GM12878 (cell line): ENCODE measurements at regions not wholly inside any gene's neighbourhood (a gene's known extent, or its start where the extent isn't known, plus 50 kb on each side); places are given as distances from the start of the nearest gene placed in this dataset.

ENCODE experiments used
- ATAC-seq: fragments of 200-7000 bp; cut with Tn5 transposase; 3 replicates; pipeline ENCODE4 v1.9.1; 2020; ENCODE audit warnings: mild to moderate bottlenecking, moderate library complexity
- BruUV-seq: library from RNA; stranded (reverse); fragments of 400-500 nt; replicated peaks from 2 replicates; lab custom pipeline; 2021; lab: Mats Ljungman, UMichigan
- CTCF ChIA-PET: fragments of 300-600 bp; sonication (Branson Sonifier 250); formaldehyde crosslinking; extraction: SDS; loops from one replicate; lab custom pipeline; 2021; ENCODE audit warnings: inconsistent platforms; lab: Yijun Ruan, JAX
- POLR2A ChIA-PET: fragments of 350-600 bp; formaldehyde crosslinking; extraction: SDS; loops from one replicate; lab custom pipeline; 2021; ENCODE audit warnings: inconsistent platforms; lab: Charles Lee
- RAD21 ChIA-PET: fragments of 300-600 bp; sonication (Branson Sonifier 250); formaldehyde crosslinking; loops from one replicate; lab custom pipeline; 2023; ENCODE audit warnings: antibody characterized with exemption; ENCODE audit not compliant: unreplicated experiment; lab: Charles Lee
- SMC1A ChIA-PET: fragments of 300-600 bp; sonication (Branson Sonifier 250); formaldehyde crosslinking; loops from one replicate; lab custom pipeline; 2023; ENCODE audit not compliant: unreplicated experiment, uncharacterized antibody; lab: Charles Lee
- DNase-seq: peaks from one replicate; pipeline ENCODE4 v3.0.0-alpha.2; 2011; ENCODE audit warnings: low read depth, low spot score
- FAIRE-seq: peaks from 3 replicates; lab custom pipeline; 2011; peaks lifted over from hg19 to GRCh38; lab: Jason Lieb, UNC
- H2AFZ ChIP-seq: 2 replicates; pipeline ENCODE4 v1.6.0; 2011; ENCODE audit warnings: low read depth, low read length, control low read depth; ENCODE audit not compliant: control insufficient read depth
- H3K27ac ChIP-seq: 2 replicates; pipeline ENCODE4 v1.5.1; 2011; ENCODE audit warnings: control low read depth; ENCODE audit not compliant: control insufficient read depth, insufficient read depth
- H3K27me3 ChIP-seq, 2 experiments: replicated peaks in 1 of 2; 2 replicates each; pipeline versions ENCODE4 v1.6.0 to v1.6.1; 2011; ENCODE audit warnings: low read length in 1 of 2; ENCODE audit not compliant: control insufficient read depth in 2 of 2, insufficient read depth in 2 of 2
- H3K36me3 ChIP-seq, 2 experiments: 2 replicates each; pipeline ENCODE4 v1.5.1; 2011; ENCODE audit warnings: low read length in 1 of 2; ENCODE audit not compliant: control insufficient read depth in 2 of 2, insufficient read depth in 2 of 2
- H3K4me1 ChIP-seq: 2 replicates; pipeline ENCODE4 v1.6.1; 2011; ENCODE audit warnings: mild to moderate bottlenecking, low read length, moderate library complexity, mixed read lengths; ENCODE audit not compliant: control insufficient read depth, insufficient read depth
- H3K4me2 ChIP-seq: 2 replicates; pipeline ENCODE4 v1.6.0; 2011; ENCODE audit warnings: control low read depth; ENCODE audit not compliant: control insufficient read depth, insufficient read depth
- H3K4me3 ChIP-seq: fragments of 200-600 bp; sonication (generic); 2 replicates; pipeline ENCODE4 v1.5.1; 2016
- H3K79me2 ChIP-seq: 2 replicates; pipeline ENCODE4 v1.6.0; 2011; ENCODE audit warnings: low read length; ENCODE audit not compliant: control insufficient read depth, insufficient read depth
- H3K9ac ChIP-seq: 2 replicates; pipeline ENCODE4 v1.8.0; 2011; ENCODE audit warnings: low read length, control low read depth, mixed read lengths; ENCODE audit not compliant: control insufficient read depth, insufficient read depth
- H3K9me3 ChIP-seq: replicated peaks from 3 replicates; pipeline ENCODE4 v1.5.1; 2011; ENCODE audit warnings: mild to moderate bottlenecking, low read length; ENCODE audit not compliant: control insufficient read depth, insufficient read depth
- H4K20me1 ChIP-seq: 2 replicates; pipeline ENCODE4 v1.6.0; 2011; ENCODE audit not compliant: control insufficient read depth, insufficient read depth
- CUX1 ChIP-seq: IDR thresholded peaks from 2 replicates; pipeline ENCODE4 v1.6.1; 2012; ENCODE audit warnings: improper control_type of control experiment, low read depth, low read length; ENCODE audit not compliant: insufficient replicate concordance
- IKZF2 ChIP-seq, 2 experiments: fragments of 450-650 bp; IDR thresholded peaks; 2 replicates each; pipeline ENCODE4 v1.6.1; 2017; ENCODE audit warnings: mild to moderate bottlenecking in 2 of 2, moderate library complexity in 2 of 2
- IRF4 ChIP-seq: IDR thresholded peaks from 2 replicates; pipeline ENCODE4 v1.6.1; 2011; ENCODE audit warnings: low read depth, low read length
- NFYB ChIP-seq: IDR thresholded peaks from 2 replicates; pipeline ENCODE4 v1.6.1; 2011; ENCODE audit warnings: low read depth, mild to moderate bottlenecking, low read length, improper control_type of control experiment, moderate library complexity; ENCODE audit not compliant: insufficient read depth
- POLR2AphosphoS2 ChIP-seq: IDR thresholded peaks from 2 replicates; pipeline ENCODE4 v1.6.1; 2011; ENCODE audit warnings: low read depth, mild to moderate bottlenecking, low read length, improper control_type of control experiment, moderate library complexity
- RAD51 ChIP-seq: fragments of 450-650 bp; IDR thresholded peaks from 2 replicates; pipeline ENCODE4 v1.6.1; 2016; ENCODE audit warnings: moderate library complexity, mild to moderate bottlenecking, inconsistent platforms
- SP1 ChIP-seq: IDR thresholded peaks from one replicate; pipeline ENCODE4 v1.6.1; 2011; ENCODE audit warnings: low read depth, low read length
- USF1 ChIP-seq: IDR thresholded peaks from 2 replicates; pipeline ENCODE4 v1.6.1; 2011; ENCODE audit warnings: borderline replicate concordance, low read depth, mild to moderate bottlenecking, moderate library complexity, mixed read lengths, low read length; ENCODE audit not compliant: insufficient read depth; ENCODE audit errors: extremely low read length
- ZBTB11 ChIP-seq: fragments of 450-650 bp; formaldehyde crosslinking; IDR thresholded peaks from 2 replicates; pipeline ENCODE4 v1.5.0; 2022; ENCODE audit warnings: mild to moderate bottlenecking, missing genetic modification characterization
- WGBS: methylation state at CpG from one replicate; pipeline ENCODE4 v1.1.6; 2016; ENCODE audit warnings: low lambda C conversion rate; ENCODE audit not compliant: insufficient replicate concordance, insufficient coverage; ENCODE audit errors: missing lambda C conversion rate; 5-methylcytosine and 5-hydroxymethylcytosine counted together
- in situ Hi-C: fragments of 300-500 bp; cut with MboI; formaldehyde crosslinking; loops from 9 replicates; pipeline ENCODE4 v1.14.3; 2018; ENCODE audit warnings: mixed read lengths
- intact Hi-C: fragments of 100-400 bp; cut with micrococcal nuclease; formaldehyde crosslinking; loops from one replicate; pipeline ENCODE4 v1.14.2; 2022; ENCODE audit not compliant: unreplicated experiment

GRCh38 chr1:187415065-187415464 lies 586.3 kb downstream of the PLA2G4A start (continued):
- TF ChIP-seq ZBTB11 (CRISPR knock-in tag) (no peak), POLR2AphosphoS2 (no peak), IKZF2 (IDR thresholded peaks at IDR 0.05) (no peak), RAD51 (no peak)

- H3K36me3 ChIP-seq, result no peaks in the 10 kb centered on the region
- DNase-seq, result no peak
- in situ Hi-C loops, result no loop called here
- FAIRE-seq, result no peak
- BruUV-seq, result no TSS peak
- SMC1A ChIA-PET, result no interaction called here
- peak; percentile 90 for TF ChIP-seq NFYB
- no peak for TF ChIP-seq IRF4
- no peak for TF ChIP-seq CUX1
- TF ChIP-seq SP1, result no peak
- peak; percentile 43 for TF ChIP-seq USF1
- TF ChIP-seq, all 136 proteins: peak for 2
- Histone ChIP-seq H3K4me1 (no peaks in the 10 kb centered on the region), H3K9me3 (no peaks in the 10 kb centered on the region), H3K9ac (no peak overlapping the region), H3K4me2 (no peak overlapping the region), H3K27ac (no peak overlapping the region), H4K20me1 (no peaks in the 10 kb centered on the region), H2AFZ (no peak overlapping the region), H3K79me2 (no peaks in the 10 kb centered on the region), H3K27me3 (no peaks in the 10 kb centered on the region), H3K4me3 (no peak overlapping the region)
- POLR2A ChIA-PET, result interaction anchor here (0.6 kb wide), 1 partner anchor 11 kb away, joined by 4 read pairs; no protein-coding TSS in a partner anchor
- CTCF ChIA-PET, result no interaction called here
- RAD21 ChIA-PET, result no interaction called here
- no peak for ATAC-seq
- WGBS, result 21% methylated on average over 2 of the region's 2 CpGs
- intact Hi-C loops, result no loop called here
These were observed 588.8 kb downstream of the PLA2G4A start for GRCh38 chr1:187417520-187417919.
